ENCODE measurements at regions not wholly inside any gene's neighbourhood (a gene's known extent, or its start where the extent isn't known, plus 50 kb on each side); places are given as distances from the start of the nearest gene placed in this dataset.

DNA sequence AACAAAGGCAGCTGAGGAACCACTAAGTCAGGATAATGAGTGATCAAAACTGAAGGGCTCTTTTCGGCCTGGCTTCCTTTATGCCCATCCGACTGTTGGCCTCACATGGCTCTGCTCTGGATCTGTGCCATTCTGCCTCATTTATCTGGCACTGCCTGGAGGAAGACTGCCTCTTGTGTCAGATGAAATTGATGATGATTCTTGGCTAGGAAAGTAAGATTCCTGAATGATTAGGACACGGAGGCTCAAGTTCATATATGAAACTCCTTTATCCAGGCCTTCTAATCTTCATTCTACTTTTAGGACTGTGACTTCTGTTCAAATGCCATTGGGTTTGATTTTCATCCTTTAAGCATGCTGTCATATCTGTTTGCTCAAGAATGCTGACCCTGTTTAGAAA lies 475.4 kb upstream of the RPS6KA3 start:
- TF ChIP-seq, protein P1, sequence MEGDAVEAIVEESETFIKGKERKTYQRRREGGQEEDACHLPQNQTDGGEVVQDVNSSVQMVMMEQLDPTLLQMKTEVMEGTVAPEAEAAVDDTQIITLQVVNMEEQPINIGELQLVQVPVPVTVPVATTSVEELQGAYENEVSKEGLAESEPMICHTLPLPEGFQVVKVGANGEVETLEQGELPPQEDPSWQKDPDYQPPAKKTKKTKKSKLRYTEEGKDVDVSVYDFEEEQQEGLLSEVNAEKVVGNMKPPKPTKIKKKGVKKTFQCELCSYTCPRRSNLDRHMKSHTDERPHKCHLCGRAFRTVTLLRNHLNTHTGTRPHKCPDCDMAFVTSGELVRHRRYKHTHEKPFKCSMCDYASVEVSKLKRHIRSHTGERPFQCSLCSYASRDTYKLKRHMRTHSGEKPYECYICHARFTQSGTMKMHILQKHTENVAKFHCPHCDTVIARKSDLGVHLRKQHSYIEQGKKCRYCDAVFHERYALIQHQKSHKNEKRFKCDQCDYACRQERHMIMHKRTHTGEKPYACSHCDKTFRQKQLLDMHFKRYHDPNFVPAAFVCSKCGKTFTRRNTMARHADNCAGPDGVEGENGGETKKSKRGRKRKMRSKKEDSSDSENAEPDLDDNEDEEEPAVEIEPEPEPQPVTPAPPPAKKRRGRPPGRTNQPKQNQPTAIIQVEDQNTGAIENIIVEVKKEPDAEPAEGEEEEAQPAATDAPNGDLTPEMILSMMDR (conservative IDR thresholded peaks at IDR 0.05; ENCODE audit: low read length): no peak
- no peak for TF ChIP-seq EZH2phosphoT487 (IDR thresholded peaks at IDR 0.05; ENCODE audit: borderline replicate concordance, low read depth, low read length)
